ENCODE measurements at regions not wholly inside any gene's neighbourhood (a gene's known extent, or its start where the extent isn't known, plus 50 kb on each side); places are given as distances from the start of the nearest gene placed in this dataset.

- Histone ChIP-seq H3K4me3 (no peak overlapping the region), H3K9me3 (no peaks in the 10 kb centered on the region), H3K27me3 (no peaks in the 10 kb centered on the region), H3K4me1 (peaks cover 0 to 5% (median 0%) of the 10 kb centered on the region in 12 donors), H3K36me3 (no peaks in the 10 kb centered on the region), H3K27ac (peak overlapping the region in 2 of 12 donors; percentile 22 to 26)
- intact Hi-C loops (cut with DNase I) = no loop called here
- TF ChIP-seq POLR2A (IDR thresholded peaks at IDR 0.05) (no peak), CTCF (IDR thresholded peaks at IDR 0.05) (no peak)
- 63 to 74% (median 72%) methylated on average over 2 of the region's 2 CpGs for WGBS, 4 donors
- ATAC-seq = no peak
- no peak for DNase-seq
Measured at GRCh38 chr12:91620422-91620821, 437.8 kb upstream of the DCN start.

GRCh38 chr12:91618281-91618680, 435.7 kb upstream of the DCN start:
- TF ChIP-seq CTCF (IDR thresholded peaks at IDR 0.05) (no peak), POLR2A (IDR thresholded peaks at IDR 0.05) (no peak)
- ATAC-seq = no peak
- peaks cover 0 to 5% (median 0%) of the 10 kb centered on the region in 12 donors for H3K4me1 ChIP-seq
- no peaks in the 10 kb centered on the region for H3K27me3 ChIP-seq
- intact Hi-C loops (cut with DNase I) = no loop called here
- H3K27ac ChIP-seq = no peak overlapping the region
- no peak for DNase-seq
- WGBS, 4 donors = 93 to 99% (median 98%) methylated on average over 2 of the region's 2 CpGs
- no peaks in the 10 kb centered on the region for H3K36me3 ChIP-seq
- H3K4me3 ChIP-seq = no peak overlapping the region
- no peaks in the 10 kb centered on the region for H3K9me3 ChIP-seq

- no peaks in the 10 kb centered on the region for H3K9me3 ChIP-seq
- no peak overlapping the region for H3K27ac ChIP-seq
- TF ChIP-seq POLR2A (IDR thresholded peaks at IDR 0.05) (no peak), CTCF (IDR thresholded peaks at IDR 0.05) (no peak)
- DNase-seq (no peak), ATAC-seq (no peak)
- H3K4me1 ChIP-seq = peaks cover 0 to 5% (median 0%) of the 10 kb centered on the region in 12 donors
- H3K27me3 ChIP-seq = no peaks in the 10 kb centered on the region
- intact Hi-C loops (cut with DNase I) = no loop called here
- H3K4me3 ChIP-seq = no peak overlapping the region
- 94 to 100% (median 97%) methylated on average over 1 of the region's 1 CpG for WGBS, 4 donors
- no peaks in the 10 kb centered on the region for H3K36me3 ChIP-seq
Measured at GRCh38 chr12:91617818-91618217, 435.2 kb upstream of the DCN start.

GRCh38 chr12:91616416-91616815, 433.8 kb upstream of the DCN start:
- no peak for ATAC-seq
- Histone ChIP-seq H3K36me3 (no peaks in the 10 kb centered on the region), H3K9me3 (no peaks in the 10 kb centered on the region), H3K27me3 (no peaks in the 10 kb centered on the region), H3K4me3 (no peak overlapping the region), H3K27ac (no peak overlapping the region), H3K4me1 (peaks cover 0 to 5% (median 0%) of the 10 kb centered on the region in 12 donors)
- TF ChIP-seq POLR2A (IDR thresholded peaks at IDR 0.05) (no peak), CTCF (IDR thresholded peaks at IDR 0.05) (no peak)
- no peak for DNase-seq
- 68 to 81% (median 78%) methylated on average over 2 of the region's 2 CpGs for whole genome bisulfite sequencing, 4 donors
- intact Hi-C loops (cut with DNase I) = no loop called here

Data from heart left ventricle (tissue), 16 donors.